ENCODE measurements at regions not wholly inside any gene's neighbourhood (a gene's known extent, or its start where the extent isn't known, plus 50 kb on each side); places are given as distances from the start of the nearest gene placed in this dataset.

GRCh38 chr12:107284692-107285091 lies 191.3 kb upstream of the CRY1 start:
- no peaks in the 10 kb centered on the region for H3K27me3 ChIP-seq (replicated peaks in 1 of 4; ENCODE audit: control insufficient read depth in 3 of 4, extremely low read depth in 1 of 4, insufficient read depth in 3 of 4, low read length in 3 of 4)
- no peak overlapping the region for H4K8ac ChIP-seq (ENCODE audit: extremely low read depth, insufficient read depth, low read length)
- H4K20me1 ChIP-seq (replicated peaks in 1 of 2; ENCODE audit: control insufficient read depth in 1 of 2, insufficient read depth in 2 of 2, low read length in 2 of 2), result no peaks in the 10 kb centered on the region
- H4K5ac ChIP-seq (ENCODE audit: insufficient read length, low read depth, low read length), result no peak overlapping the region
- no peak overlapping the region for H3K4me2 ChIP-seq (ENCODE audit: insufficient read depth in 1 of 2, low read depth in 2 of 2, low read length in 2 of 2)
- H3K56ac ChIP-seq (replicated peaks; ENCODE audit: insufficient read length, low read depth, low read length), result no peak overlapping the region
- no peaks in the 10 kb centered on the region for H3K23me2 ChIP-seq (ENCODE audit: low read depth, low read length)
- 96% methylated on average over 2 of the region's 2 CpGs; no CpG with 5 or more reads in 1 of the 2 experiments for WGBS, 2 experiments (ENCODE audit: extremely low coverage in 1 of 2, insufficient coverage in 1 of 2, insufficient read length in 1 of 2, insufficient replicate concordance in 2 of 2, low coverage in 1 of 2, low lambda C conversion rate in 2 of 2, missing lambda C conversion rate in 1 of 2)
- H3K79me1 ChIP-seq (ENCODE audit: low read depth, low read length), result no peaks in the 10 kb centered on the region
- H3K4ac ChIP-seq (replicated peaks; ENCODE audit: insufficient read length, low read depth, low read length), result no peak overlapping the region
- H3K23ac ChIP-seq (ENCODE audit: insufficient read length), result no peak overlapping the region
- H2AFZ ChIP-seq (ENCODE audit: low read length), result no peak overlapping the region
- no peak overlapping the region for H3K14ac ChIP-seq (ENCODE audit: insufficient read length)
- no peaks in the 10 kb centered on the region for H3K79me2 ChIP-seq (ENCODE audit: control insufficient read depth in 1 of 2, insufficient read depth in 2 of 2, low read length in 2 of 2)
- H3K9me3 ChIP-seq (ENCODE audit: insufficient read depth in 2 of 2, low read depth in 1 of 2, low read length in 1 of 2), result peaks cover 5 to 6% of the 10 kb centered on the region in 2 experiments; a peak in 2 of 4 replicates
- H4K91ac ChIP-seq (replicated peaks; ENCODE audit: insufficient read length, low read length), result no peak overlapping the region
- H3K9ac ChIP-seq (replicated peaks in 1 of 4; ENCODE audit: extremely low read depth in 1 of 4, low read depth in 3 of 4, low read length in 3 of 4), result no peak overlapping the region
- CTCF ChIA-PET (ENCODE audit: partially characterized antibody), result interaction anchor here (1.6 to 2.9 kb wide), 2 partner anchors 41 to 152 kb away, joined by 4 to 16 read pairs; no protein-coding TSS in a partner anchor
- no peak overlapping the region for H3K27ac ChIP-seq (ENCODE audit: low read depth, low read length)
- H2BK120ac ChIP-seq (replicated peaks; ENCODE audit: low read depth, low read length), result no peak overlapping the region
- no peak for DNase-seq (ENCODE audit: low read depth in 1 of 2, low spot score in 2 of 2)
- no peak overlapping the region for H2BK20ac ChIP-seq (ENCODE audit: low read length)
- POLR2A ChIA-PET (ENCODE audit: partially characterized antibody), result no interaction called here
- no peak overlapping the region for H2BK15ac ChIP-seq (ENCODE audit: low read length)
- no peak overlapping the region for H2BK5ac ChIP-seq (ENCODE audit: low read depth, low read length)
- H3K36me3 ChIP-seq (ENCODE audit: control insufficient read depth in 2 of 4, insufficient read depth in 4 of 4, low read length in 3 of 4), result no peaks in the 10 kb centered on the region
- no peak overlapping the region for H3K4me3 ChIP-seq (ENCODE audit: extremely low read depth in 1 of 4, insufficient read depth in 2 of 4, low read depth in 3 of 4, low read length in 4 of 4)
- H3K18ac ChIP-seq (ENCODE audit: extremely low read depth, low read length), result no peak overlapping the region
- H2AK5ac ChIP-seq (ENCODE audit: low read depth, low read length), result no peak overlapping the region
- H3K4me1 ChIP-seq (replicated peaks in 1 of 4; ENCODE audit: control insufficient read depth in 3 of 4, insufficient read depth in 4 of 4, low read length in 3 of 4), result no peaks in the 10 kb centered on the region; a peak in 1 of 7 replicates
- TF ChIP-seq PHF8 (conservative IDR thresholded peaks at IDR 0.05; ENCODE audit: low read depth, low read length) (no peak), EGR1 (IDR thresholded peaks at IDR 0.05; ENCODE audit: borderline replicate concordance, low read depth, low read length) (no peak), CHD2 (IDR thresholded peaks at IDR 0.05; ENCODE audit: low read length) (no peak)
- no peak for FAIRE-seq
- no peak overlapping the region for H2BK12ac ChIP-seq (ENCODE audit: low read depth, low read length)

Data from H1 (cell line).